ENCODE measurements at regions not wholly inside any gene's neighbourhood (a gene's known extent, or its start where the extent isn't known, plus 50 kb on each side); places are given as distances from the start of the nearest gene placed in this dataset.

GRCh38 chr16:11494029-11494428, 92.7 kb downstream of the LITAF start:
- H3K27ac ChIP-seq, result no peak overlapping the region
- no peak for TF ChIP-seq EP300 (IDR thresholded peaks at IDR 0.05)
- no CpG with 5 or more reads among the region's 17 CpGs for WGBS

GRCh38 chr16:11494433-11494832, 92.3 kb downstream of the LITAF start:
- TF ChIP-seq POLR2A (IDR thresholded peaks at IDR 0.05) (no peak), POLR2AphosphoS5 (IDR thresholded peaks at IDR 0.05) (no peak), CTCF (IDR thresholded peaks at IDR 0.05) (no peak)
- no peaks in the 10 kb centered on the region for H3K36me3 ChIP-seq
- no peaks in the 10 kb centered on the region for H3K9me3 ChIP-seq
- DNase-seq (ENCODE audit: low spot score in 2 of 2), result no peak
- no peak overlapping the region for H3K4me3 ChIP-seq
- no peaks in the 10 kb centered on the region for H3K27me3 ChIP-seq
- H3K27ac ChIP-seq, result no peak overlapping the region
- H3K4me1 ChIP-seq, result peaks cover 28% of the 10 kb centered on the region
- WGBS, result 93% methylated on average over 3 of the region's 12 CpGs

More at GRCh38 chr16:11494029-11494428, 92.7 kb downstream of the LITAF start:
- DNase-seq (ENCODE audit: low spot score in 2 of 2), result no peak
- Histone ChIP-seq H3K9me3 (no peaks in the 10 kb centered on the region), H3K36me3 (no peaks in the 10 kb centered on the region), H3K27me3 (no peaks in the 10 kb centered on the region), H3K4me3 (no peak overlapping the region), H3K4me1 (peaks cover 28% of the 10 kb centered on the region)

GRCh38 chr16:11495066-11495407, 91.7 kb downstream of the LITAF start:
- TF ChIP-seq POLR2A (IDR thresholded peaks at IDR 0.05), result no peak
- Histone ChIP-seq H3K4me1 (peaks cover 28% of the 10 kb centered on the region), H3K36me3 (no peaks in the 10 kb centered on the region), H3K27ac (no peak overlapping the region), H3K4me3 (no peak overlapping the region), H3K27me3 (no peaks in the 10 kb centered on the region), H3K9me3 (no peaks in the 10 kb centered on the region)
- no peak for DNase-seq (ENCODE audit: low spot score in 2 of 2)
- 72% methylated on average over 5 of the region's 5 CpGs for WGBS
